ENCODE measurements at regions not wholly inside any gene's neighbourhood (a gene's known extent, or its start where the extent isn't known, plus 50 kb on each side); places are given as distances from the start of the nearest gene placed in this dataset.

DNA sequence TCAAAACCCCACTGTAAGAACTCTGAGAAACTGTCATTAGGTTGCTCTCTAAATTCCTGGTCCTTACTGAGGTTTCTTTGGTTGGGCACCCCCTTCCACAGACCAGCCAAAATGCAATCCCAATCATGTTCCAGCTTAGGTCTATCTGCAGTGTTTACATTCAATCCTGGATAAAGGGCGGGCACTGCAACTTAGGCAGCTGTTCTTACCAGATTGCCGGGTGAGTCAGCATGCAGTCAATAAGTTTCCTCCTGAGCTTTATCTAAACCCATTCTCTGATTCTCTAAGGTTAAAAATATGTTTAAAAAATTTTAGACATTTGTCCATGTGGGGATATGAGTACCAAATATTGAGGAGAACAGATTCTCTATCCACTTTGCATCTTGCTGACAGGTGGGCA lies 197.8 kb downstream of the HAO1 start:
- peak; percentile 37 for DNase-seq (ENCODE audit: low read depth, low spot score)
- H3K4me3 ChIP-seq (ENCODE audit: low read depth, low read length), result no peak overlapping the region
- H3K27me3 ChIP-seq (ENCODE audit: control insufficient read depth, insufficient read depth, low read length), result no peaks in the 10 kb centered on the region
- CTCF ChIA-PET, result no interaction called here
- no peak overlapping the region for H3K27ac ChIP-seq (ENCODE audit: low read depth, low read length)
- no peaks in the 10 kb centered on the region; the same call in 1 of the 2 replicates for H3K9me3 ChIP-seq (ENCODE audit: control insufficient read depth, insufficient read depth, low read length)
- no peak for TF ChIP-seq CTCF (IDR thresholded peaks at IDR 0.05; ENCODE audit: low read depth, low read length)
- POLR2A ChIA-PET, result no interaction called here

DNA sequence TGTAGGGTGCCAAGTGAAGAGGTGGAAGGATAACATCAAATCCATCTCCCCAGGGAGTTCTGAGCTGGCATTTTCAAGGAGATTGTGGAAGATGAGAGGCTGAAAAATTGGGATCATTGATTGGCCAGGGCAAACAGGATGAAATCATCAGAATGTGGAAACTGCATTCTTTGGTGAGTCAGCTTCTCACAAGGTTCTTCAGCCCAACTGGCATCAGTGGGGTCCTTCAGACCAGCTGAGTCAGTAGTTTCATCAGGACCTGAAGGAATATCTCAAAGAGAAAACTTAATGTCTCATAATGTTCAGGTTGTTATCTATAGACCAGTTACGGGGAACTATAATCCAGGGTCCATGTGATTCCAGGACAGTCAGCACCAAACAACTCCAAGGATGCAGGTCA lies 195.8 kb downstream of the HAO1 start:
- H3K9me3 ChIP-seq (ENCODE audit: control insufficient read depth, insufficient read depth, low read length), result no peaks in the 10 kb centered on the region; the same call in 1 of the 2 replicates
- ChIA-PET CTCF (no interaction called here), POLR2A (no interaction called here)
- no peak overlapping the region for H3K4me3 ChIP-seq (ENCODE audit: low read depth, low read length)
- TF ChIP-seq CTCF (IDR thresholded peaks at IDR 0.05; ENCODE audit: low read depth, low read length), result no peak
- peak overlapping the region; percentile 68 for H3K27ac ChIP-seq (ENCODE audit: low read depth, low read length)
- H3K27me3 ChIP-seq (ENCODE audit: control insufficient read depth, insufficient read depth, low read length), result no peaks in the 10 kb centered on the region
- DNase-seq (ENCODE audit: low read depth, low spot score), result peak; percentile 41

GRCh38 chr20:7748624-7749023 lies 191.6 kb downstream of the HAO1 start:
- H3K4me3 ChIP-seq (ENCODE audit: low read depth, low read length), result no peak overlapping the region
- no peak overlapping the region for H3K27ac ChIP-seq (ENCODE audit: low read depth, low read length)
- ChIA-PET CTCF (no interaction called here), POLR2A (no interaction called here)
- DNase-seq (ENCODE audit: low read depth, low spot score), result no peak
- H3K9me3 ChIP-seq (ENCODE audit: control insufficient read depth, insufficient read depth, low read length), result no peaks in the 10 kb centered on the region; the same call in 1 of the 2 replicates
- no peaks in the 10 kb centered on the region for H3K27me3 ChIP-seq (ENCODE audit: control insufficient read depth, insufficient read depth, low read length)
- TF ChIP-seq CTCF (IDR thresholded peaks at IDR 0.05; ENCODE audit: low read depth, low read length), result no peak

DNA sequence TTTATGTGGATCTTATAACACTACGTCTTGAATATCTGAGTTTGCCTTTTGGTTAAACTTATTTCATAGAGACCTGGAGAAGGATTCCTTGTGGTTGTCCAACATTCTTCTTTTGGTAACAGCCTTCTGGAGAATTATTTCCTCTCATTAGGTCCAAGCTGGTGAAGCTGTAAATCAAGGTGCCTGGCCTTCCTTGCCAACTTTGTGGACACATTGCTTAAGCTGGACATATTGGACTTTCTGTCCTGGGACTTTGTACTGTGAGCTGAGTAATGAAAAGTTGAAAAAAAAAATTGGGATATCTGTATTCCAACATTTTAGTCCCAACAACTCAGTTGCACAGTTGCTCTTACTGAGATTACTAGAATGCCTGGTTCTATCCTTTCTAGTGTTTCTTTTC lies 186.2 kb downstream of the HAO1 start:
- CTCF ChIA-PET, result no interaction called here
- POLR2A ChIA-PET, result no interaction called here
- no peaks in the 10 kb centered on the region for H3K27me3 ChIP-seq (ENCODE audit: control insufficient read depth, insufficient read depth, low read length)
- TF ChIP-seq CTCF (IDR thresholded peaks at IDR 0.05; ENCODE audit: low read depth, low read length), result no peak
- no peak overlapping the region for H3K4me3 ChIP-seq (ENCODE audit: low read depth, low read length)
- no peaks in the 10 kb centered on the region for H3K9me3 ChIP-seq (ENCODE audit: control insufficient read depth, insufficient read depth, low read length)
- no peak overlapping the region for H3K27ac ChIP-seq (ENCODE audit: low read depth, low read length)
- no peak for DNase-seq (ENCODE audit: low read depth, low spot score)

DNA sequence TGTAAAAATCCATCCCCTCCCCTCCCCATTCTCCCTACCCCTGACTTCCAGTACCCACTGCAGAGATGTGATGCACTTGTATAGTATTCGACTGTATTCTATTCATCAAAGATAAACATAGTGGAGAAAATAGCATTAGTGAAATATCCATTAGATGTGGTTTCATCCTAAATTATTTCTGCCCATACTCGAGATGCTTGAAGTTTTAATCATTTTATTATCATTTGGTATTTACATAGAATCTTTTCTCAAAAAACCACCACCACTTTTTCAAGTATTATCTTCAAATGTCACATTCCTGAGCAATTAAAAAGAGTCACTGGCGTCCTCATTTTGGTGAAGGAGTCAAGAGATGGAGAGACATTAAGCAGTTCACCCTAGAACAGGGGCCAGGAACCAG lies 181.9 kb downstream of the HAO1 start:
- TF ChIP-seq CTCF (IDR thresholded peaks at IDR 0.05; ENCODE audit: low read depth, low read length), result no peak
- CTCF ChIA-PET, result no interaction called here
- Histone ChIP-seq H3K4me3 (ENCODE audit: low read depth, low read length) (no peak overlapping the region), H3K9me3 (ENCODE audit: control insufficient read depth, insufficient read depth, low read length) (no peaks in the 10 kb centered on the region), H3K27me3 (ENCODE audit: control insufficient read depth, insufficient read depth, low read length) (no peaks in the 10 kb centered on the region), H3K27ac (ENCODE audit: low read depth, low read length) (no peak overlapping the region)
- DNase-seq (ENCODE audit: low read depth, low spot score), result no peak
- POLR2A ChIA-PET, result no interaction called here
